AG09309 (cell line): ENCODE measurements at regions not wholly inside any gene's neighbourhood (a gene's known extent, or its start where the extent isn't known, plus 50 kb on each side); places are given as distances from the start of the nearest gene placed in this dataset.

Source experiments
- DNase-seq: peaks from one replicate; pipeline ENCODE4 v3.0.0-alpha.2; 2010; ENCODE audit warnings: low read depth
- H3K4me3 ChIP-seq: 2 replicates; pipeline ENCODE4 v1.5.1; 2011; ENCODE audit warnings: mild to moderate bottlenecking, low read depth, low read length, moderate library complexity; ENCODE audit not compliant: control insufficient read depth
- CTCF ChIP-seq: IDR thresholded peaks from 2 replicates; pipeline ENCODE4 v1.5.1; 2011; ENCODE audit warnings: mild to moderate bottlenecking, low read depth, low read length, inconsistent platforms; ENCODE audit not compliant: insufficient read depth, control insufficient read depth; ENCODE audit errors: missing control alignments

- no peak for DNase-seq
- no peak for TF ChIP-seq CTCF
- H3K4me3 ChIP-seq = no peak overlapping the region
Measured at GRCh38 chr3:75075158-75075557, 460.7 kb upstream of the CNTN3 start.

- TF ChIP-seq CTCF = no peak
- DNase-seq = no peak
- H3K4me3 ChIP-seq = no peak overlapping the region
Measured at GRCh38 chr3:75076481-75076880, 462.0 kb upstream of the CNTN3 start.

- no peak for DNase-seq
- TF ChIP-seq CTCF = no peak
- no peak overlapping the region for H3K4me3 ChIP-seq
Measured at GRCh38 chr3:75078290-75078689, 463.8 kb upstream of the CNTN3 start.

- no peak overlapping the region for H3K4me3 ChIP-seq
- no peak for TF ChIP-seq CTCF
- no peak for DNase-seq
Measured at GRCh38 chr3:75082845-75083244, 468.4 kb upstream of the CNTN3 start.

- no peak for DNase-seq
- no peak for TF ChIP-seq CTCF
- no peak overlapping the region for H3K4me3 ChIP-seq
Measured at GRCh38 chr3:75089841-75090240, 475.4 kb upstream of the CNTN3 start.

GRCh38 chr3:75101329-75102147 is 487.1 kb upstream of the CNTN3 start:
- DNase-seq = no peak
- no peak overlapping the region for H3K4me3 ChIP-seq

More at GRCh38 chr3:75101329-75102147, 487.1 kb upstream of the CNTN3 start:
- no peak for TF ChIP-seq CTCF
